GM19438 (cell line): ENCODE measurements at regions not wholly inside any gene's neighbourhood (a gene's known extent, or its start where the extent isn't known, plus 50 kb on each side); places are given as distances from the start of the nearest gene placed in this dataset.

Experiments
- ATAC-seq: cut with Tn5 transposase; IDR thresholded peaks from one replicate; pipeline ENCODE4 v1.9.1; 2021; ENCODE audit warnings: low read depth; ENCODE audit not compliant: unreplicated experiment

DNA sequence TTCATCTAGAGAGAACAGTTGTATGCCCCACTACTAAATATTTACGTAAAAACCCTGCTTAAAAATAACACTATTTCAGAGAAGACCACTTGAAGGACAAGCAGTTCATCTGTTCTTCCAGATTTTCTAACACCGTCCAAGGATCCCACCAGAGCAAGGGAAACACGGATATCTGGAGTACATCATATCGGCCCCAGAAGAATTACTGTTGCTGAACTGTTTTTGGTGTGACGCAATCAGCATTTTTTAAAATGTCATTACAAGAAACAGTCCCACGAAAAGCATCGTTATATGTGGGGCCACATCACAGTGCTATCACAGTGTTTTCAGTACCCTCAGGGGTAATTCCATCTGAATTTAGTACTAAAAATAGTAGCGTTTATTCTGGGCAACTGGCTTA is 134.5 kb upstream of the PKDCC start:
- ATAC-seq, result no peak

DNA sequence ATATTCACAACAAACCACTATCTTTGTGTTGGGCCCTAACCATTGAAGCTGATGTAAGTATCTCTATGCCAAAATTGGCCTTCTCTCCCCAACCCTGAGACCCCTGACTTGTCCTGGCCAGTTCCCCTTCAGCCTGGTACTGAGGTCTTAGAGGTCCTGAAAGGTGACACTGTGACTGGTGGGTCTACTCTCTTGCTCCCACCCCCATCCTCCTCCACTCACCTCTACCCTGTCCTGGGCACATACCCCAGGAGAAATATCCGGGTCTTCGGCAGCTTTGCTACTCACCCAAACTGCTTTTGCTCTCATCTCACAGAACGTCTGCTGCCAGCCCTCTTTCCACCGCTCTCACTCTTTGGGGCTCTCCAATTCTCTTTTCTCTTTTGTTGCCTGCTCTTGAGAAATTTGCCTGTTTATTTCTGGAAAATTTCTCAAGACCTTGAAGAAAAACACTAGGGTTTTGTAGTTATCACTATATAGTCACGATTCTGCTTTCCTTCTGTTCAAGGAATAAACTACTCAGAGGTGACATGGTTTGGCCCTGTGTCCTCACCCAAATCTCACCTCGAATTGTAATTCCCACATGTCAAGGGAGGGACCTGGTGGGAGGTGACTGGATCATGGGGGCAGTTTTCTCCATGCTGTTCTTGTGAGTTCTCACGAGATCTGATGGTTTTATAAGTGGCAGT is 133.8 kb upstream of the PKDCC start:
- ATAC-seq, result no peak

DNA sequence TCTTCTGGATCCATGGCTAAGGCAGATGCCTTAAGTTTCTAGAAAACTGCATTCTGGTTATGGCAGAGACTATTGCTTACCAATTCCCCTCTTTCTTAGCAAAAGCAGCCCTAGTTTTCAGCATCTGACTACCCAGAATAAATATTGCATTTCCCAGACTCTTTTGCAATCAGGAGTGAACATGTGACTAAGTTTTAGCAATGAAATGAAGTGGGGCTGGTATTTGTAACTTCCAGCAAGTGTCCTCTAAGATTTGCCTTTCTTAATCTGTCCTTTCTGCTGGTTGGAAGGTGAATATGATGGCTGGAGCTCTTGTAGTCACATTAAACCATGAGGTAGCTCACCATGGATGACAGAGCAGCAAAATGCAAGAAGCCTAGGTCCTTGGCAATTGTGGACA is 132.9 kb upstream of the PKDCC start:
- no peak for ATAC-seq

DNA sequence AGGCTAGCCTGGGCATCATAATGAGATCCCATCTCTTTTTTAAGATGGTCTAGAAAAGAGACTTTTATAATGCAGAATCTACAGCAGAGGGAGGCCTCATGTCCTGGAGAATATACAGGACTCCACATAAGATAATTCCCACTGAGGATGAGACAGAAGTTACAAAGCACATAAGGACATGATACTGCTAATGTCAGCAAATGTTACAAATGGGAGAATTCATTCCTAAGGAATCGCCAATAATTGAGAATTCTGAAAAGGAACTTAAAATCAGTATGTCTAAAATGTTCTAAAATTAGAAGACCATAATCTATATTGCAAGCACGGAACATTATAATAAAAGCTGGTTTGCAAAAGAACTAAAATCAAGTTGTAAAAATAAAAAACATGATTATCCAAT is 131.6 kb upstream of the PKDCC start:
- no peak for ATAC-seq

DNA sequence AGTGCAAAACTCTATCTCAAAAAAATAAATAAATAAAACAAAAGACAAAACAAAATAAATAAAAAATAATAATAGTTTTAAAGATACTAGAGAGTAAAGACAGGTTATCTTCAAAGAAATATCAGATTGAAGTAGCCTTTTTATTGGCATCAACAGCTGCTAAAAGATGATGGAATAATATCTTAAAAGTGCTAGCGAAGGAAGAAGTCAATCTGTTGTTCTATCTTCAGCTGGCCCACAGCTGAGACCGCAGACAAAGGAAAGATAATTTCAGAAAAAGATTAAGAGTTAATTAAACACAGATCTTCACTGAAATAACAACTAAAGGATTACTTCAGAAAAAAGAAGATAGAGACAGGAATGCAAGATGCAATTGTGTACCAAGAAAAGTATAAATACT is 130.2 kb upstream of the PKDCC start:
- no peak for ATAC-seq

DNA sequence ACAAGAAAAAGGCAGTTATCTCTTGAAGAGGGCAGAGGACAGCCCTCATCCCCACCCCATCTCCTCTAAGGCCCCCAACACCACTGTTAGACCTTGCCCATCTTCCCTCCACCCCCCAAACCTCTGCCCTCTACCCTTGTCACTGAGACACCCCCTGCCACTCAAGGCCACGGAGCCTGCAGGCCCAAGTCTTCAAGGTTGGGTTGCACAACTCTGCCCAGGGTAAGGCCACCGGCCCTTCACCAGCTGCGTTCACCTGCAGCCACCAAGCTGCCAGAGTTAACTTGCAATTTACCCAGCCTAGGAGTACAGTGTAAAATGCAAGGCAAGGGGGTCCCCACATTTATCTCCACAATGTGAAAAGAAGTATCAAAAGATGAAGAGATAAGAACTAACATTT is 128.7 kb upstream of the PKDCC start:
- no peak for ATAC-seq

DNA sequence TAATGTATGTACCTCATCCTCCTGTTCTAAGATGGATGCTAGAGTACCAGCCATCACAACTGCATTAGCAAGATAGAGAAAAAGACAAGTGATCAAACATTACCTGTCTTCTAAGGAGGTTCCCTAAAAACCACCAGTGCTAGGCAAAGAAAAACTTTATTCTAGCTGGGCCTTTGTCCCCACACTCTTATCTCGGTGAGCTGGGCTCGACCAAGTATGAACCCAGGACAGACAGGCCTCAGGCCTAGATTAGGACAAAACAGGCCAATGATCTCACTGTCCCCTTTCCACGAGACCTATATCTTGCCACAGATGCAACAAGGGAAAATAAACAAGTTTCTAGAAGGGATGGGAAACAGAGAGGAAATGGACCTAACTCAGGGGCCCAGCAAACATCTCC is 127.6 kb upstream of the PKDCC start:
- no peak for ATAC-seq

DNA sequence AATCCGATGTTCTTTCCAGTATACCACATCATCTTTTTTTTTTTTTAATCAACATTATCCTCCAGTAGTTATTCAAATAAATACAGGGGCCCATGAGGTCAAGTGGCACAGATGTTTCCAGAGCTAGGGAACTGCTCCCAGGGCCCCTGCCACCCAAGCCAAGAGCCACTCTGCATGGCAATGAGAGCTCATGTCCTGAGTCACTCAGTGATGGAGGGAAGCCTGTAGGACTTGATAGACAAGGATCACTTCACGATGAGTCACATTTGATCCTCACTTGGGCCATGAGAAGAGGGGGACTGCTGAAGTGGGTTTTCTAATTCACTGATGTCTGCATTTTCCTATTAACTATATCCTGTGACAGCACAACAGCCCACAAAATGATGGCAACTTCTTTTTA is 127.0 kb upstream of the PKDCC start:
- no peak for ATAC-seq

DNA sequence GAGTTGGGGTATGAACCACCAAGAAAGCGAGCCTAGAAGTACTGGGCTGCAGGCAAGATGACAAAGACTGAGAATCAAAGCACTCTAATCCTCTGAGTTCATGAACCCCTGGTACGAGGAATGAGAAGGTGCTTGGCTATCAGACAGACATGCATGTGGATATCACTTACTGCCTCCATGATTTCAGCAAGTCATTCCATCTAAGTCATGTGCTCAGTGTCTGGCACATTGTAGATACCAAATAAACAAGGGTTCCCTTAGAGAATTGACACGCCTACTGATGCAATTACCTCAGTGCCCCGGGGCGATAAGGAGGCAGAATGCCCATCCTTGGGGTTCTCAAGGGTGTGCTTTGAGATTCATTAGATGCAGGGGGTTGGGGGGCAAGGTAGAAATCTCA is 125.6 kb upstream of the PKDCC start:
- no peak for ATAC-seq

DNA sequence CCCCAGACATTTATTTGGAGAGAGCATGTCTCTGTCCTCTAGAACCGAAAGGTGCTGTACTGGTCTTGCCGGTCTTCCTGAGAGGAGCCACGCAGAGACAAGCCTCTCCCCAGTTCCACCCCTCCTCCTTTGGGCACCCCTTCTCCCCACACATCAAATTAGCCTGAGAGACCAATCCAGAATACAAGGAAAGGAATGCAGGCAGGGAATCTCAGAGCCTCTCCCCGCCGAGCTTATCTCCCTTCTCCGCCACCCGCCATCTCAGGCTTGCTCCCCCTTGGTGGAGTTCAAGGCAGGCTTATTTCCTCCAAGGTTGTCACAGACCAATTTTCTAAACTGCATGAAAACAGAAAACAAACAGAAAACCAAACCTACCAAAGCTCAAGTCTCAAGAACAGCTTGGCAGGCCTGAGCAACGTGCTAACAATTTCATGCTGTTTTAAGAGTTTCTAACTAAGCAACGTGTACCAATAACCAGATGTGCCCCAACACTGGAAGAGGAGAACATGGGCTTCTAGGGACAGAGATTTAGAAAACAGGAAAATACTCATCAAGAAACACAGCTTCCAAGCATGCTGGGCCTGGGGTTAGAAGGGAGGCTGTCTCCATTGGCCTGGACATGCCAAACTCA is 124.5 kb upstream of the PKDCC start:
- ATAC-seq, result no peak

DNA sequence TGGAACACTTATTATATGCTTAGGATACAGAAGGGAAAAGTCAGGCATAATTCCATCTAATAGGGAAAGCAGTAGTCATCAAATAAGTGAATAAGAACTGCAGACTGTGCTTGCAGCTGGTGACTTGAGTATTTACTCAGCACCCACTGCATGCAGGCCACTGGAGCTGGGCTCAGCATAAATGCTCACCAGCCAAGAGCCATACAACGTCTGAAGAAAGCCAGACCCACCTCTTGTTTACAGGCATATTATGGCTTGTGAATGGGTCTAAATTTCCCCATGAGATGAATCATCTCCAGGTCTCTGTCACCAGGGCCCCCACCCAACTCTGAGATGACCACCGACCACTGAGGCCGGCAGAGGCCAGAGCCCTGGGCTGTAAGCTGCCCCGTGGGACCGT is 123.8 kb upstream of the PKDCC start:
- no peak for ATAC-seq

DNA sequence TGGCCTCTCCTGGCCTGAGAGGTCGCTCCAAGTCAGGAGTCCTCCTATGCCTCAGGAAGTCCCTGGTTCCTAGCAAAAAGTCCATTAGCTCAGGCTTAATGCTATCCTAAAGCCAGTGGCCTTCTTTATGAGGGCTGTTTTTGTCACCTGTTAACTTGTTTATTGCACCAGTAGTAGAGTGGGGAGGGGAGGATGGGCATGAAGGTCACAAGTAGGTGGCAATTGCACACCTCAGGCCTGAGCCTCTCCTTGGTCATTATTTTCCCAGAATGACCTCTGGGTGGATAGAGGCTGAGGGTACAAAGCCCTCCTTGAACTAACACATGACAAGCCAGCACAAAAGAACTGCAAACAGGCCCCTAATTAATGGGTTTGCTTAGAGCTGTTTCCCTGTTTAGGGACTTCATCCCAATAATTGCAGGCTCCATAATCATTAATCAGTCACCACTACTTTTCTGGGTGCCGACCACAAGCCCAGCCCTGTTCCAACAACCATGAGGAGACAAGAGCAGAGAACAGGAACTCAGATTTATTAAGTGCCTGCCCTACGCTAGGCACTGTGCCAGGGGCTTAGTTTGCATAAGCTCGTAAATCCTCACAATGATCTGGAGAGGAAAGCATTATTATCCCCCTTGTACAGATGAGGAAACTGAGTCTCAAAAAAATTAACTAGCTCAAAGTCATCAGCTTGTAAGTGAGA is 123.0 kb upstream of the PKDCC start:
- ATAC-seq, result no peak

DNA sequence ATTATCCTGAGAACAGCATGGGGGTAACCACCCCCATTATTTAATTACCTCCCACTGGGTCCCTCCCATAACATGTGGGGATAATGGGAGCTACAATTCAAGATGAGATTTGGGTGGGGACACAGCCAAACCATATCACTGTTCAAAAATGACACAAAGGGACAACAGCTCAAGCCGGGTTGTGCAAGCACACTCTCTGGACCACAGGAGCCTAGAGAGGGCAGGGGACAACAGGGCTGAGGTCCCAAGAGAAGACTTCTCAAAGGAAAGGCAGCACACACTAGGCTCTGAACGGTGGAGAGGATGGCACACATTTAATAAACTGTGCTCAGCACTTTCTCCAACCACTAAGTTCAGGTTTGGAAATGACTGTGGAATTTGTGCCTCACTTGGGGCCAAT is 122.1 kb upstream of the PKDCC start:
- no peak for ATAC-seq

DNA sequence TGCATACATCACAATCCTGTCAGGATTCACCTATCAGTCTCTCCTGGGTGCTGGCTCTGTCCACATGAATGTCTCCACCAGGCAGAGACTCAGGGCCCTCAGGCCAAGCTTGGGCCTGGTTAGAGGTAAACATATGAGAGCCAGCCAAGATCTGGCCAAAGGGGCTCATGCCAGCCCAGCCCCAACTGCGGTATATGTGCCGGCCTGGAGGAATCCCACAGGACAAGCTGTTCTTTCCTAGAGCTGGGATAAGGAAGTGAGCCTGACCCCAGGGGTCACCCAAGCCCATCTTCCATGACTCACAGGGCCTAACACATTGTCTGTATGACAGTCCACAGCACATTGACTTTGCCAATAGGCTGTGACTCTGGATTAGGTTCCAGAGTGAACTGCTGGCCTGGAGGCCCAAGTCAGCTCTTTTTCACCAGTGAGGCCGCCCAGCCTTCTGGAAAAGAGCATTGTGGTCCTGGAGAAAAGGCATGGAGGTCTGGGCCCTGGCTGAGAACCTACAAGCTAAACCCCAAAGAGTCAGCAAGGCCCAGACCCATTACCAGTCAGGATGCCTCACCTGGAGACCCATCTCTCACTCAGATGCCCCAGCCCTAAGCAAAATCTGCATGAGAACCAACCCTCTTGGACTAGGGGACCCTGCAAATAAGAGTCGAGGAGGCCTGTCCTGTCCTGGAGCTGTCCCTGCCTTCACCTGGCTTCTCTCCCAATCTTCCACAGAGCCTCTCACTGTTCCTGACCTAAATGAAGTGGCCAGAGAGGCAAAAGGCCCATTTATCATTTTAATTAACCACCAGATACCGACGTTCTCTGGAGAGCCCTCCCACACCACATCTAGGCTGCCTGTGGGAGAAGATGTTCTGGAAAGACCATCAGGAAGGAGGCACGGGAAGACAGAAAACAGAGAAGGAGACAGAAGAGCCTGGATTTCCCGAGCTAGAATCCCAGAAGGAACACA is 120.9 kb upstream of the PKDCC start:
- ATAC-seq, result no peak

DNA sequence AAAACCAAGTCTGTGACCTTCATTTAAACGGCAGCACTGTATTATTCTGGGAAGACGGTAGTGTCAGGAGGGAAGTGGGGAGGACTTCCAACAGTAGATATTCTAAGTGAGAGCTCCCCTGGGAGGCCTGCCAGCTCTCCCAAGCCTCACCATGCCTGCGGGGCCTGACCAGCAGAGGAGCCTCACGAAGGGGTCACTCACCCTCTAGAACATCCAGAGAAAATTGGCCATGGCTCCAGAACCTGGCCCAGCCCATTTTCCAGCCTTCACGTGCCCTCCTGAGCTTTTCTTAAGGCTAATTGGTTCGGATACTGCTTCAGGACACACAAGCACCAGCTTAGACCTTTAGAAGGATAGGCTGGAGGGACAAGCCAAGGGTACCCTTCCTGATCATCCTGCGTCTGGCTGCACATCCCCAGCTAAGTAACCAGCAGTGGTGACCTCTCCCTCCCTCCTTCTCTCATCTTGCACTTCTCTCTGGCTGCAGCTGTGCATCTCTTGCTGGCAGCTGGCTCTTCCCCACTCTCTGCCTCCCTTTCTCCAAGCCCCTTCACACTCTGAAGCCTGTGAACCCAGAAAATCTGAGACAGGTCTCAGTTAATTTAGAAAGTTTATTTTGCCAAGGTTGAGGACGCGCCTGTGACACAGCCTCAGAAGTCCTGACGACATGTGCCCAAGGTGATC is 120.1 kb upstream of the PKDCC start:
- no peak for ATAC-seq

DNA sequence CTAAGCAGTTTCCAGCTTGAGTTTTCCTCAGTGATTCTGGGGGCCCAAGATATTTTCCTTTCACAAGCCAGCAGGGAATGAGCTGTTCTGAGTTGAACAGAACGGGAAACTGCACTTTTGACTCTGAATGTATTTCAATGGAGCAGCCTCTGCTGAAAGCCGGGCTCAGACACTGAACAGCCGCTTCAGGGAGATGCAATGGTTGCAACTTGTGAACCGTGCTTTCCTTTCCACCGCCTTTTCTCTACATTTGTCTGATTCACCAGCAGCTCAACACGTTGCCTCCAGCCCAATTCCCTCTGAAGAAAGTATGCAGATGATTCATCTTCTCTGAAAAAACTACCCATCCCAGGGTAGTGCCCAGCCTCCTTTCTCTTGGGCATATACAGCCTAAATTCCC is 119.3 kb upstream of the PKDCC start:
- ATAC-seq, result no peak

DNA sequence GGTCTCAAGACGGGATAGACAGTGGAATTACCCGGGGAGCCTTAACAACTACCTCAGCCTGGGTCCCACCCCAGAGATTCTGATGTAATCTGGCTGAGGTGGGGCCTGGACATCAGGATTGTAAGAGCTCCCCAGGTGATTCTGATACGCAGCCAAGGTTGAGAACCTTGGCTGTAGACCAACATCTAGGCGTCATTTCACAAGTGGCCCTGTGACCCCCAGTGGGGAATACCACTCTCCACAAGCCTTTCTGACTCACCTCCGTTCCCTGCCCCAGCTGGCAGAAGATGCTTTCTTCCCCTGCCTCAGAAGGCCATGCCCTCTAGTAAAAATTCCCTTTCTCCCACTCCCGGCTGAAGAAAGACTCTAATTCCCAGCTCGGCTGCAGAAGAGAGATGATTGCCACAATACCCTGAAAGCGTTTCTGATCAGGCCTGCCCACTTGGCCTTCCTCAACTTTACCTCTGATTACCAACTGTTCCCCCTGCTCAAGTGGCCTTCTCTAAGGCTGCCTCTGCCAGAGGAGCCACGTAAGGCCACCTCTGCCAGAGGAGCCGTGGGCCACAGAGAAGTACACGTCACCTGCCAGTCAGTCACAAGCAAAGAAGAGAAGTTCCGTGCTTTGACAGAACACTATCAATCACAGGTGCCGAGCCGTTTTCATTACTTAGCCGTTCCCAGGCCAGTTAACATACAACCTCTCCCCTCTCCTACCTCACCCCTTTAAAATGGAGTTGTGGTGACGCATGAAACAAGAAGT is 116.8 kb upstream of the PKDCC start:
- no peak for ATAC-seq

DNA sequence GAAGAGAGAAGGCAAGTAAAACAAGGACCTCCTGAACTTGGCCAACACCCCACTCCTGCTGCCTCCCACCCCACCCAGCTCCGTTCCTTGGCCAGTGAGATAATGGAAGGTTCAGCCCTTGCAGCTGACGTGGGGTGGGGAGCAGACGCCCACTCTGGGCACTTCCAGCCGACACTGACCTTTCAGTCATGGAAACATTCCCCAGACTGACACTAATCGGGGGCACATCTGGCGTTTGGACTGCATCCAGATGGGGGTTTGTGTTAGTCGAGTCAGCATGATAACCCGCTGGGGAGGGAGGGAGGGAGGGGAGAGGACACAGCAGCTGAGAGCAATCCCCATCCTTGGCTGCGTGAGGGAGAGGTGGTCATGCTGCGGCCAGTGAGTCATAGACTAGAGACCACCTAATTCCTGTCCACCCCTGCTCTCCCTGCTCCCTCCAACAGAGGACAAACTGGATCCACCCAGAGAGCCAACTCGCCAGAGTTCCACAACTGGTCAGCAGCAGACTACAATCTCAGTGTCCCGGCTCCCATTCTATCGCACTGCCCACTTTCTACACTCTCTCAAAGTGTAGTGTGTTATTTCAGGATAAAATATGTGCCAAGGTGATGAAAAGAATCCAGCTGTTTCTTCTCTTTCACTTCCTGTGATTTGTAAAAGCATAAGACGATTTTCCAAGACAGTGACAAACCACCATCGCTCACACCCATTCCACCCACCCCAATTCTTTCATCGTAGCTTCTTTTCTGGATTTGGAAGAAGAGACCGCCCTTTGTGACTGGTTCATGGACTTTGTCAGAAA is 115.4 kb upstream of the PKDCC start:
- no peak for ATAC-seq

DNA sequence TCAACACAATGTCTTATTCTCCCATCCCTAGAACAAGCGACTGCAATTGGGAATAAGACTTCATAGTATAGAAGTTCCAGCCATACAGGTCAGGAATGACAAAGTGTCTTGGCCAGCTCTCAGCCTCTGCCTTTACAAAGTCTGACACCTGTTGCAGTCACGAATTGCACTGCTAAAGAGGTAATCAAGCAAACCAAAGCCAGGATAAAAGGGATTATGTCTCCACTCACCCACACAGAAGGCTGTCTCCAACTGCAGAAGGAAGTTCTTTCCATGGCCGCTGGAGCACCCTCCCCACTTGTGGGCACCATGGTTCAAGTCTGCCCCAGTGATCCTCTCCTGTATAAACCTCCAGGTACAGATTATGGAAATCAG is 114.8 kb upstream of the PKDCC start:
- no peak for ATAC-seq
